Neural progenitor cell (in vitro differentiated cells): ENCODE measurements at regions not wholly inside any gene's neighbourhood (a gene's known extent, or its start where the extent isn't known, plus 50 kb on each side); places are given as distances from the start of the nearest gene placed in this dataset.

Experiments used
- EZH2 ChIP-seq: fragments of 200-600 bp; sonication (generic); IDR thresholded peaks from 2 replicates; pipeline ENCODE4 v1.6.1; 2017; ENCODE audit warnings: antibody characterized with exemption, mild to moderate bottlenecking, moderate library complexity
- TF ChIP-seq, protein P1 (sequence below): fragments of 200-600 bp; sonication (generic); IDR thresholded peaks from 2 replicates; pipeline ENCODE4 v1.5.1; 2017; ENCODE audit warnings: antibody characterized with exemption, mild to moderate bottlenecking

DNA sequence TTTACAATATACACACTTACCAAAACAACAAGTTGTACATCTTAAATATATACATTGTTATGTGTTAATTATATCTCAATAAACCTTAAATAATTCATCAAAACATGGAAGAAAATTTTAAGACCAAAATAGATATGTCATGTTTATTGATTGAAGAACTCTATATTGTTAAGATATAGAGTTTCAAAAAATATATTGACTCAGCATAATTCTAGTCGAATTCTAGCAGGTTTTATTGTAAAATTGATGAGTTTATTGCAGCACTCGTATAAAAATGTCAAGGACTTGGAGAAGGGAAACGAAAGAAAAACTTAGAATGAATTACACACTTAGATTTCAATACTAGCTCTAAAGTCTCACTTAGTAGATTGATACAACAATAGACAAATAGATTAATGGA is 575.4 kb upstream of the SORCS1 start:
- no peak for TF ChIP-seq EZH2
- TF ChIP-seq, protein P1, sequence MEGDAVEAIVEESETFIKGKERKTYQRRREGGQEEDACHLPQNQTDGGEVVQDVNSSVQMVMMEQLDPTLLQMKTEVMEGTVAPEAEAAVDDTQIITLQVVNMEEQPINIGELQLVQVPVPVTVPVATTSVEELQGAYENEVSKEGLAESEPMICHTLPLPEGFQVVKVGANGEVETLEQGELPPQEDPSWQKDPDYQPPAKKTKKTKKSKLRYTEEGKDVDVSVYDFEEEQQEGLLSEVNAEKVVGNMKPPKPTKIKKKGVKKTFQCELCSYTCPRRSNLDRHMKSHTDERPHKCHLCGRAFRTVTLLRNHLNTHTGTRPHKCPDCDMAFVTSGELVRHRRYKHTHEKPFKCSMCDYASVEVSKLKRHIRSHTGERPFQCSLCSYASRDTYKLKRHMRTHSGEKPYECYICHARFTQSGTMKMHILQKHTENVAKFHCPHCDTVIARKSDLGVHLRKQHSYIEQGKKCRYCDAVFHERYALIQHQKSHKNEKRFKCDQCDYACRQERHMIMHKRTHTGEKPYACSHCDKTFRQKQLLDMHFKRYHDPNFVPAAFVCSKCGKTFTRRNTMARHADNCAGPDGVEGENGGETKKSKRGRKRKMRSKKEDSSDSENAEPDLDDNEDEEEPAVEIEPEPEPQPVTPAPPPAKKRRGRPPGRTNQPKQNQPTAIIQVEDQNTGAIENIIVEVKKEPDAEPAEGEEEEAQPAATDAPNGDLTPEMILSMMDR = no peak
